GM12892 (cell line): ENCODE measurements at regions not wholly inside any gene's neighbourhood (a gene's known extent, or its start where the extent isn't known, plus 50 kb on each side); places are given as distances from the start of the nearest gene placed in this dataset.

Experiments
- POLR2A ChIP-seq: IDR thresholded peaks from 2 replicates; pipeline ENCODE4 v1.6.1; 2011; ENCODE audit warnings: low read depth, low read length, control low read depth
- POLR2AphosphoS5 ChIP-seq: IDR thresholded peaks from 2 replicates; pipeline ENCODE4 v1.6.1; 2011; ENCODE audit warnings: low read depth, low read length, control low read depth

- no peak for TF ChIP-seq POLR2AphosphoS5
- no peak for TF ChIP-seq POLR2A
Measured at GRCh38 chrX:149280011-149280410, 225.1 kb downstream of the IDS start.
